HepG2 (cell line): ENCODE measurements at regions not wholly inside any gene's neighbourhood (a gene's known extent, or its start where the extent isn't known, plus 50 kb on each side); places are given as distances from the start of the nearest gene placed in this dataset.
A peak's percentile ranks its signal among the peaks of the same experiment; 100 is the strongest.

Experiments
- ATRX ChIP-seq: sonication (generic); formaldehyde crosslinking; IDR thresholded peaks from 2 replicates; pipeline ENCODE4 v1.4.0; 2020; ENCODE audit warnings: missing genetic modification reagents, borderline replicate concordance
- FOXA1 ChIP-seq, 2 experiments: fragments of 450-650 bp in 1 of 2; sonication (generic) in 1 of 2; formaldehyde crosslinking in 1 of 2; IDR thresholded peaks; 2 replicates each; pipeline versions ENCODE4 v1.4.0 to v1.6.1; 2016 to 2020; ENCODE audit warnings: missing genetic modification reagents in 1 of 2
- POLR2A ChIP-seq, 2 experiments: IDR thresholded peaks; 2 replicates each; pipeline ENCODE4 v1.6.1; 2011; ENCODE audit warnings: low read depth in 2 of 2, low read length in 2 of 2, mild to moderate bottlenecking in 1 of 2, moderate library complexity in 1 of 2; ENCODE audit not compliant: insufficient read depth in 1 of 2
- RARA ChIP-seq: IDR thresholded peaks from 2 replicates; pipeline ENCODE4 v1.6.1; 2016; ENCODE audit warnings: missing genetic modification reagents, missing compliant biosample characterization
- RARG ChIP-seq: sonication (generic); formaldehyde crosslinking; IDR thresholded peaks from 2 replicates; pipeline ENCODE4 v1.4.0; 2020; ENCODE audit warnings: low read depth, mild to moderate bottlenecking, missing genetic modification reagents
- SP4 ChIP-seq: sonication (generic); formaldehyde crosslinking; IDR thresholded peaks from 2 replicates; pipeline ENCODE4 v1.8.1; 2023; ENCODE audit warnings: mild to moderate bottlenecking, missing genetic modification reagents
- ZFX ChIP-seq: sonication (generic); formaldehyde crosslinking; IDR thresholded peaks from 2 replicates; pipeline ENCODE4 v1.4.0; 2020; ENCODE audit warnings: mild to moderate bottlenecking, low read depth, missing genetic modification reagents, moderate library complexity
- ZNF225 ChIP-seq: sonication (generic); formaldehyde crosslinking; IDR thresholded peaks from 2 replicates; pipeline ENCODE4 v1.4.0; 2020; ENCODE audit warnings: mild to moderate bottlenecking, missing genetic modification reagents
- ZNF788 ChIP-seq: sonication (generic); formaldehyde crosslinking; IDR thresholded peaks from 2 replicates; pipeline ENCODE4 v1.5.0; 2020; ENCODE audit warnings: mild to moderate bottlenecking, missing genetic modification reagents, borderline replicate concordance
- TF ChIP-seq, protein P1 (sequence below): sonication (generic); formaldehyde crosslinking; IDR thresholded peaks from 2 replicates; pipeline ENCODE4 v1.8.0; 2022; ENCODE audit warnings: low read depth, missing genetic modification reagents
- TF ChIP-seq, protein P2 (sequence below): sonication (generic); formaldehyde crosslinking; IDR thresholded peaks from 2 replicates; pipeline ENCODE4 v1.4.0; 2020; ENCODE audit warnings: mild to moderate bottlenecking, missing genetic modification reagents
- TF ChIP-seq, protein P3 (sequence below): sonication (generic); formaldehyde crosslinking; IDR thresholded peaks from 2 replicates; pipeline ENCODE4 v1.5.1; 2020; ENCODE audit warnings: mild to moderate bottlenecking, missing genetic modification reagents, borderline replicate concordance
- TF ChIP-seq, protein P4 (sequence below), 2 experiments: sonication (generic) in 1 of 2; formaldehyde crosslinking in 1 of 2; IDR thresholded peaks; 2 replicates each; pipeline versions ENCODE4 v1.4.0 to v1.6.1; 2016 to 2020; ENCODE audit warnings: borderline replicate concordance in 1 of 2, low read depth in 1 of 2, mild to moderate bottlenecking in 1 of 2, missing genetic modification reagents in 1 of 2

DNA sequence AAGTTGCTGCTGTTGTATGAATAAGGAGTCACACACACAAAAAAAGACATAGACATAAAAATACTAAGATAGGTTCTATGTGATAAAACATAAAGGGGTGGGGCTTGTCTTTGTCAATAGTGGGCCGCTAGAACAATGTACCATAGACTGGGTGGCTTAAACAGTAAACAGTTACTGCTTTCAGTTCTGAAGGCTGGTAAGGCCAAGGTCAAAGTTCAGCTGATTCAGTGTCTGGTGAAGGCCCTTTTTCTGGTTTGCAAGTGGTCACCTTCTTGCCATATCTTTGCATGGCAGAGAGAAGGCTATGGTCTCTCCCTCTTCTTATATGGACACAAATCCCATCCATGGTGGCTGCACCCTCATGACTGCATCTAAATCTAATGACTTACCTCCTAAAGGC is 1980.7 kb downstream of the PCDH7 start (continued):
- TF ChIP-seq ZNF788 (CRISPR knock-in tag): no peak
- TF ChIP-seq, protein P1, sequence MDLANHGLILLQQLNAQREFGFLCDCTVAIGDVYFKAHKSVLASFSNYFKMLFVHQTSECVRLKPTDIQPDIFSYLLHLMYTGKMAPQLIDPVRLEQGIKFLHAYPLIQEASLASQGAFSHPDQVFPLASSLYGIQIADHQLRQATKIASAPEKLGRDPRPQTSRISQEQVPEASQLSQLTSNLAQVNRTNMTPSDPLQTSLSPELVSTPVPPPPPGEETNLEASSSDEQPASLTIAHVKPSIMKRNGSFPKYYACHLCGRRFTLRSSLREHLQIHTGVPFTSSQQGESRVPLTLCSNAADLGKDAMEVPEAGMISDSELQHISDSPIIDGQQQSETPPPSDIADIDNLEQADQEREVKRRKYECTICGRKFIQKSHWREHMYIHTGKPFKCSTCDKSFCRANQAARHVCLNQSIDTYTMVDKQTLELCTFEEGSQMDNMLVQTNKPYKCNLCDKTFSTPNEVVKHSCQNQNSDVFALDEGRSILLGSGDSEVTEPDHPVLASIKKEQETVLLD: no peak
- TF ChIP-seq, protein P2, sequence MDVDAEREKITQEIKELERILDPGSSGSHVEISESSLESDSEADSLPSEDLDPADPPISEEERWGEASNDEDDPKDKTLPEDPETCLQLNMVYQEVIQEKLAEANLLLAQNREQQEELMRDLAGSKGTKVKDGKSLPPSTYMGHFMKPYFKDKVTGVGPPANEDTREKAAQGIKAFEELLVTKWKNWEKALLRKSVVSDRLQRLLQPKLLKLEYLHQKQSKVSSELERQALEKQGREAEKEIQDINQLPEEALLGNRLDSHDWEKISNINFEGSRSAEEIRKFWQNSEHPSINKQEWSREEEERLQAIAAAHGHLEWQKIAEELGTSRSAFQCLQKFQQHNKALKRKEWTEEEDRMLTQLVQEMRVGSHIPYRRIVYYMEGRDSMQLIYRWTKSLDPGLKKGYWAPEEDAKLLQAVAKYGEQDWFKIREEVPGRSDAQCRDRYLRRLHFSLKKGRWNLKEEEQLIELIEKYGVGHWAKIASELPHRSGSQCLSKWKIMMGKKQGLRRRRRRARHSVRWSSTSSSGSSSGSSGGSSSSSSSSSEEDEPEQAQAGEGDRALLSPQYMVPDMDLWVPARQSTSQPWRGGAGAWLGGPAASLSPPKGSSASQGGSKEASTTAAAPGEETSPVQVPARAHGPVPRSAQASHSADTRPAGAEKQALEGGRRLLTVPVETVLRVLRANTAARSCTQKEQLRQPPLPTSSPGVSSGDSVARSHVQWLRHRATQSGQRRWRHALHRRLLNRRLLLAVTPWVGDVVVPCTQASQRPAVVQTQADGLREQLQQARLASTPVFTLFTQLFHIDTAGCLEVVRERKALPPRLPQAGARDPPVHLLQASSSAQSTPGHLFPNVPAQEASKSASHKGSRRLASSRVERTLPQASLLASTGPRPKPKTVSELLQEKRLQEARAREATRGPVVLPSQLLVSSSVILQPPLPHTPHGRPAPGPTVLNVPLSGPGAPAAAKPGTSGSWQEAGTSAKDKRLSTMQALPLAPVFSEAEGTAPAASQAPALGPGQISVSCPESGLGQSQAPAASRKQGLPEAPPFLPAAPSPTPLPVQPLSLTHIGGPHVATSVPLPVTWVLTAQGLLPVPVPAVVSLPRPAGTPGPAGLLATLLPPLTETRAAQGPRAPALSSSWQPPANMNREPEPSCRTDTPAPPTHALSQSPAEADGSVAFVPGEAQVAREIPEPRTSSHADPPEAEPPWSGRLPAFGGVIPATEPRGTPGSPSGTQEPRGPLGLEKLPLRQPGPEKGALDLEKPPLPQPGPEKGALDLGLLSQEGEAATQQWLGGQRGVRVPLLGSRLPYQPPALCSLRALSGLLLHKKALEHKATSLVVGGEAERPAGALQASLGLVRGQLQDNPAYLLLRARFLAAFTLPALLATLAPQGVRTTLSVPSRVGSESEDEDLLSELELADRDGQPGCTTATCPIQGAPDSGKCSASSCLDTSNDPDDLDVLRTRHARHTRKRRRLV (CRISPR knock-in tag): no peak
- TF ChIP-seq ZFX (CRISPR knock-in tag): peak; percentile 29; the same call in 1 of the 2 replicates
- TF ChIP-seq RARG: no peak
- no peak for TF ChIP-seq ZNF225
- no peak for TF ChIP-seq POLR2A (IDR thresholded peaks at IDR 0.05; ENCODE audit: insufficient read depth in 1 of 2, low read depth in 2 of 2, low read length in 2 of 2)
- no peak for TF ChIP-seq ATRX (CRISPR knock-in tag)
- TF ChIP-seq, protein P3, sequence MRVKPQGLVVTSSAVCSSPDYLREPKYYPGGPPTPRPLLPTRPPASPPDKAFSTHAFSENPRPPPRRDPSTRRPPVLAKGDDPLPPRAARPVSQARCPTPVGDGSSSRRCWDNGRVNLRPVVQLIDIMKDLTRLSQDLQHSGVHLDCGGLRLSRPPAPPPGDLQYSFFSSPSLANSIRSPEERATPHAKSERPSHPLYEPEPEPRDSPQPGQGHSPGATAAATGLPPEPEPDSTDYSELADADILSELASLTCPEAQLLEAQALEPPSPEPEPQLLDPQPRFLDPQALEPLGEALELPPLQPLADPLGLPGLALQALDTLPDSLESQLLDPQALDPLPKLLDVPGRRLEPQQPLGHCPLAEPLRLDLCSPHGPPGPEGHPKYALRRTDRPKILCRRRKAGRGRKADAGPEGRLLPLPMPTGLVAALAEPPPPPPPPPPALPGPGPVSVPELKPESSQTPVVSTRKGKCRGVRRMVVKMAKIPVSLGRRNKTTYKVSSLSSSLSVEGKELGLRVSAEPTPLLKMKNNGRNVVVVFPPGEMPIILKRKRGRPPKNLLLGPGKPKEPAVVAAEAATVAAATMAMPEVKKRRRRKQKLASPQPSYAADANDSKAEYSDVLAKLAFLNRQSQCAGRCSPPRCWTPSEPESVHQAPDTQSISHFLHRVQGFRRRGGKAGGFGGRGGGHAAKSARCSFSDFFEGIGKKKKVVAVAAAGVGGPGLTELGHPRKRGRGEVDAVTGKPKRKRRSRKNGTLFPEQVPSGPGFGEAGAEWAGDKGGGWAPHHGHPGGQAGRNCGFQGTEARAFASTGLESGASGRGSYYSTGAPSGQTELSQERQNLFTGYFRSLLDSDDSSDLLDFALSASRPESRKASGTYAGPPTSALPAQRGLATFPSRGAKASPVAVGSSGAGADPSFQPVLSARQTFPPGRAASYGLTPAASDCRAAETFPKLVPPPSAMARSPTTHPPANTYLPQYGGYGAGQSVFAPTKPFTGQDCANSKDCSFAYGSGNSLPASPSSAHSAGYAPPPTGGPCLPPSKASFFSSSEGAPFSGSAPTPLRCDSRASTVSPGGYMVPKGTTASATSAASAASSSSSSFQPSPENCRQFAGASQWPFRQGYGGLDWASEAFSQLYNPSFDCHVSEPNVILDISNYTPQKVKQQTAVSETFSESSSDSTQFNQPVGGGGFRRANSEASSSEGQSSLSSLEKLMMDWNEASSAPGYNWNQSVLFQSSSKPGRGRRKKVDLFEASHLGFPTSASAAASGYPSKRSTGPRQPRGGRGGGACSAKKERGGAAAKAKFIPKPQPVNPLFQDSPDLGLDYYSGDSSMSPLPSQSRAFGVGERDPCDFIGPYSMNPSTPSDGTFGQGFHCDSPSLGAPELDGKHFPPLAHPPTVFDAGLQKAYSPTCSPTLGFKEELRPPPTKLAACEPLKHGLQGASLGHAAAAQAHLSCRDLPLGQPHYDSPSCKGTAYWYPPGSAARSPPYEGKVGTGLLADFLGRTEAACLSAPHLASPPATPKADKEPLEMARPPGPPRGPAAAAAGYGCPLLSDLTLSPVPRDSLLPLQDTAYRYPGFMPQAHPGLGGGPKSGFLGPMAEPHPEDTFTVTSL: peak; percentile 24; the same call in 1 of the 2 replicates
- TF ChIP-seq FOXA1 (IDR thresholded peaks at IDR 0.05): no peak
- 0 out of 2 replicates have a peak, but pooled peaks have one; percentile 62 for TF ChIP-seq FOXA1 (CRISPR knock-in tag; IDR thresholded peaks at IDR 0.05)
- TF ChIP-seq, protein P4, sequence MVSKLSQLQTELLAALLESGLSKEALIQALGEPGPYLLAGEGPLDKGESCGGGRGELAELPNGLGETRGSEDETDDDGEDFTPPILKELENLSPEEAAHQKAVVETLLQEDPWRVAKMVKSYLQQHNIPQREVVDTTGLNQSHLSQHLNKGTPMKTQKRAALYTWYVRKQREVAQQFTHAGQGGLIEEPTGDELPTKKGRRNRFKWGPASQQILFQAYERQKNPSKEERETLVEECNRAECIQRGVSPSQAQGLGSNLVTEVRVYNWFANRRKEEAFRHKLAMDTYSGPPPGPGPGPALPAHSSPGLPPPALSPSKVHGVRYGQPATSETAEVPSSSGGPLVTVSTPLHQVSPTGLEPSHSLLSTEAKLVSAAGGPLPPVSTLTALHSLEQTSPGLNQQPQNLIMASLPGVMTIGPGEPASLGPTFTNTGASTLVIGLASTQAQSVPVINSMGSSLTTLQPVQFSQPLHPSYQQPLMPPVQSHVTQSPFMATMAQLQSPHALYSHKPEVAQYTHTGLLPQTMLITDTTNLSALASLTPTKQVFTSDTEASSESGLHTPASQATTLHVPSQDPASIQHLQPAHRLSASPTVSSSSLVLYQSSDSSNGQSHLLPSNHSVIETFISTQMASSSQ (IDR thresholded peaks at IDR 0.05; ENCODE audit: low read depth): no peak
- TF ChIP-seq, protein P4 (CRISPR knock-in tag; IDR thresholded peaks at IDR 0.05; ENCODE audit: borderline replicate concordance): no peak
- TF ChIP-seq RARA: peak; percentile 24; the same call in 1 of the 2 replicates
- TF ChIP-seq SP4 (CRISPR knock-in tag): no peak
